ENCODE measurements at regions not wholly inside any gene's neighbourhood (a gene's known extent, or its start where the extent isn't known, plus 50 kb on each side); places are given as distances from the start of the nearest gene placed in this dataset.

- no peak overlapping the region for H3K4me3 ChIP-seq
- H3K36me3 ChIP-seq, result no peaks in the 10 kb centered on the region
- intact Hi-C loops (cut with DNase I; ENCODE audit: low total_unique reads) (no loop called here), in situ Hi-C loops (cut with MboI; ENCODE audit: low pct_ligation_motif_present in 1 of 4, low pct_unique_long_range_greater_than_20kb in 1 of 4, low sequenced_read_pairs in 3 of 4) (no loop called here)
- no peak for DNase-seq
- TF ChIP-seq POLR2A (IDR thresholded peaks at IDR 0.05) (no peak), POLR2AphosphoS5 (IDR thresholded peaks at IDR 0.05) (no peak), CTCF (IDR thresholded peaks at IDR 0.05) (no peak), EP300 (IDR thresholded peaks at IDR 0.05; ENCODE audit: low read depth) (no peak)
- H3K27ac ChIP-seq, result no peak overlapping the region
- no peaks in the 10 kb centered on the region for H3K27me3 ChIP-seq
- 97% methylated on average over 1 of the region's 1 CpG; no CpG with 5 or more reads in 1 of the 2 donors for WGBS, 2 donors (ENCODE audit: low coverage in 1 of 2)
- H3K9me3 ChIP-seq, result no peaks in the 10 kb centered on the region
- H3K4me1 ChIP-seq, result no peaks in the 10 kb centered on the region
Observed at GRCh38 chr11:95586155-95586554, 203.4 kb downstream of the FAM76B start.

- Histone ChIP-seq H3K9me3 (no peaks in the 10 kb centered on the region), H3K27ac (no peak overlapping the region), H3K4me3 (no peak overlapping the region), H3K4me1 (no peaks in the 10 kb centered on the region), H3K27me3 (no peaks in the 10 kb centered on the region), H3K36me3 (no peaks in the 10 kb centered on the region)
- TF ChIP-seq POLR2AphosphoS5 (IDR thresholded peaks at IDR 0.05) (no peak), CTCF (IDR thresholded peaks at IDR 0.05) (no peak), POLR2A (IDR thresholded peaks at IDR 0.05) (no peak), EP300 (IDR thresholded peaks at IDR 0.05; ENCODE audit: low read depth) (no peak)
- DNase-seq, result no peak
- intact Hi-C loops (cut with DNase I; ENCODE audit: low total_unique reads) (no loop called here), in situ Hi-C loops (cut with MboI; ENCODE audit: low pct_ligation_motif_present in 1 of 4, low pct_unique_long_range_greater_than_20kb in 1 of 4, low sequenced_read_pairs in 3 of 4) (no loop called here)
- 36 to 70% methylated on average over 3 to 4 of the region's 4 CpGs for WGBS, 2 donors (ENCODE audit: low coverage in 1 of 2)
Observed at GRCh38 chr11:95585752-95586077, 203.9 kb downstream of the FAM76B start.

- in situ Hi-C loops (cut with MboI; ENCODE audit: low pct_ligation_motif_present in 1 of 4, low pct_unique_long_range_greater_than_20kb in 1 of 4, low sequenced_read_pairs in 3 of 4) (no loop called here), intact Hi-C loops (cut with DNase I; ENCODE audit: low total_unique reads) (no loop called here)
- H3K36me3 ChIP-seq, result no peaks in the 10 kb centered on the region
- no peak for DNase-seq
- no peak overlapping the region for H3K27ac ChIP-seq
- H3K27me3 ChIP-seq, result no peaks in the 10 kb centered on the region
- no peaks in the 10 kb centered on the region for H3K4me1 ChIP-seq
- H3K4me3 ChIP-seq, result no peak overlapping the region
- no peaks in the 10 kb centered on the region for H3K9me3 ChIP-seq
- TF ChIP-seq EP300 (IDR thresholded peaks at IDR 0.05; ENCODE audit: low read depth) (no peak), POLR2AphosphoS5 (IDR thresholded peaks at IDR 0.05) (no peak), POLR2A (IDR thresholded peaks at IDR 0.05) (no peak), CTCF (IDR thresholded peaks at IDR 0.05) (no peak)
- WGBS, 2 donors (ENCODE audit: low coverage in 1 of 2), result 79 to 84% methylated on average over 3 of the region's 3 CpGs
Observed at GRCh38 chr11:95585069-95585751, 204.4 kb downstream of the FAM76B start.

GRCh38 chr11:95584589-95584988 lies 205.0 kb downstream of the FAM76B start:
- DNase-seq, result no peak
- H3K9me3 ChIP-seq, result no peaks in the 10 kb centered on the region
- H3K27me3 ChIP-seq, result no peaks in the 10 kb centered on the region
- 78 to 86% methylated on average over 2 of the region's 2 CpGs for WGBS, 2 donors (ENCODE audit: low coverage in 1 of 2)
- intact Hi-C loops (cut with DNase I; ENCODE audit: low total_unique reads), result no loop called here
- in situ Hi-C loops (cut with MboI; ENCODE audit: low pct_ligation_motif_present in 1 of 4, low pct_unique_long_range_greater_than_20kb in 1 of 4, low sequenced_read_pairs in 3 of 4), result no loop called here
- TF ChIP-seq CTCF (IDR thresholded peaks at IDR 0.05) (no peak), POLR2AphosphoS5 (IDR thresholded peaks at IDR 0.05) (no peak)
- no peaks in the 10 kb centered on the region for H3K4me1 ChIP-seq
- H3K4me3 ChIP-seq, result no peak overlapping the region
- no peaks in the 10 kb centered on the region for H3K36me3 ChIP-seq
- no peak overlapping the region for H3K27ac ChIP-seq

All from transverse colon (tissue), 4 donors.